T-helper 2 cell treated with Interferon-gamma antibody and Interleukin-4, amounts not matched to agents 100 ng/mL and 5 ng/mL, for 36 hours (primary cell): ENCODE measurements at regions not wholly inside any gene's neighbourhood (a gene's known extent, or its start where the extent isn't known, plus 50 kb on each side); places are given as distances from the start of the nearest gene placed in this dataset.

Experiments used
- intact Hi-C: fragments of 100-400 bp; cut with micrococcal nuclease; formaldehyde crosslinking; loops from one replicate; pipeline ENCODE4 v1.15.1; 2023

DNA sequence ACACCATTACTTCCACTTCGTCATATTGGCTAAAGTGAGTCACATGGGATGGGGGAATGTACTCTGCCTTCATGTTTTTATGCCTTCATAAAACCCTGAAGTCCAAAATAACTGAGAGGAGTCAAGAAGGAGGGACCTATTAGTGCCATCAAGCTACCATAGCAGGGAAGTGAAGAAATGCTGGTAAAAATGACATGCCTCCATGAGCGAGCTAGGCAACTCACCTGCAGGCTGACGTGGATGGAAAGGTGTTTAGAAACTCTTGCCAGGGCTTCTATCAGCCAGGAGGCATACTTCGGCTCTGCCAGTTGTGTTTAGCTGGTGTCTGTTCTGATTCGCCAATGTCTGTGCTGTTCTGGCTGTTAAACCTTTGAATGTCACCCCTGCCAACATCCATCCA is 424.4 kb upstream of the USP24 start:
- intact Hi-C loops = no loop called here

DNA sequence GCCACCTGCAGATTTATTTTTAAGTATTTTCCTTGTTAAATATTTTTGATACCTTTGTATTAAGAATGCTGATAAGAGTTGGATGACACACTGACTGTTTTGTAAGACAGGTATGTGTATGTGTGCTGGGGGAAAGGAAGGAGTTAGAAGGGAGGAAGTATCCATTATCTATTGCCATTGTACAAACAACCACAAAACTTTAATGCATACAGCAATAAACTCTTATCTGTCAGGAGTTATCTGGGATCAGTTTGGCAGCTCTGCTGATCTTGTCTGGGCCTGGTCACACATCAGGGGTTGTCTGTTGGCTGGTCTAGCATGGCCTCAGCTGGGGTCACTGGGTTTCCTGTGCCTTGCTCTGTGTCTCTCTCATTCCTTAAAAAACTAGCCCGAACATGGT is 423.9 kb upstream of the USP24 start:
- intact Hi-C loops = no loop called here

DNA sequence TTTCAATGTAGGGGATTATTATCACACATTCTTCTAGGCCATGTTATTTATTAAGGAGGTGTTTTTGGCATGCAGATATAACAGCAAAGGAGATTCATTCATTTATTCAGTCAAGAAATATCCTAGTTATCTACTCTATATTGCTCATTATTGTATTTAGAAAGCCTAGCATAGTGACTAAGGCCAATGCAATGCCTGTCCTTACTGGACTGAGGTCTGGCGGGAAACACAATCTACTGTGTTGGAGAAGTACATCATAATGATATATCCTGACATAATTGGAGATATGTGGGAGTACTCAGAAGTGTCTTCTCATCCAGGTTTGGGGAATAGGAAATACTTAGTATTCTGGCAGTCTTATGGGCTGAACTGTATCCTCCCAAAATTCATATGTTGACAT is 421.5 kb upstream of the USP24 start:
- intact Hi-C loops = no loop called here

DNA sequence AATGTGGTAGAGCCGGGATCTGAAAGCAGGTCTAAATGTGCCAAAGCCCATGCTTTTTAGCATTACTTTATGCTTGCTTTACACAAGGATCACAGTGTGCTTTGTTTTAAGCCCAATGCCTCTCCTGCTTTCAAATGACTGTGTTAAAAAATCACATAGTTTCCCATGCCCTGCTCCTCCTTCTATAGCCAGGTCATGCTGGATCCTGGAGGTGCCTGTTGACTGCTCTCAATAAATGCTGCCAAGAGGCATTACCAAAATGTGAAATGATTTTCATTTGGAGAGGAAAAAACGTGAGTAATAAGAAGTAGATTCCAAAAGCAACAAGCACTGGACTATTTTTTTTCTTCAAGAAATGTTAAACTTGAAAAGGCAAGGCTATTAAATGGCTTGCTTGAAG is 420.7 kb upstream of the USP24 start:
- intact Hi-C loops = no loop called here

DNA sequence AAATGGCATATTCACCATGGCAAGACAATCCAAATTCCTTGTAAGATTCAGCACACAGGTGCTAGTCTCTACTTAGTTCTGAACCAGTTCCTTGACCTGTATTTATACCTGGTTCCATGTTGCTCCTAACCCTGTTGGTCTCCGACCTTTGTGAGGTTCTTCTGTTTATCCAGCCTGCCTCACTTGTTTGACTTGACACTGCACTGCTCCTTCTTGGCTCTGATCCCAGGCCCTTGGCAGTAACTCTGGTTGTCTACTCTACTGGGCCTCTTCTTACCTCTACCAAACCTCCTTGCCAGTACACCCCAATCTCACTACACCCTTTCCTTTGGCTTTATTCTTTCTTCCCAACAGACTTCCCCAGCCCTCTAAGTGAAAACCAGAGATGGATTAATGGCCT is 419.4 kb upstream of the USP24 start:
- intact Hi-C loops = no loop called here

DNA sequence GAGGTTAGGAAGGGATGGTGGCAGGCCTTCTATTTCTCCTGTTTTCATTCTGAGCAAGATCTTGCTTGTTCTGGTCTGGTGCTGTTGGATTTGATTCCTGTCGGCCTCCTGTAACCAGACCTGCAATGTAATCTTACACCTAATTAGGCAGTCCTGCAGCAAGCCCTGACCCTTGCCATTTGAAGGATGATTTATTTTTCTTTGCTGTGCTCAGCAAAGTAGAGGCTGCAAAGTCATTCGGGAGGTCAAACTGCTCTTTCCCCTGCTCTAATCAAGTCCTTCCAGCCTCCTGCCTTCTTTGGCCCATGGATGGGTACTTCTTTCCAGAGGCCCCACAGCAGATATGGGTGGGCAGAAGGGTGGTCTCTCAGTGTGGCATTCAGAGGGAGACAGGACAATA is 417.7 kb upstream of the USP24 start:
- intact Hi-C loops = no loop called here

DNA sequence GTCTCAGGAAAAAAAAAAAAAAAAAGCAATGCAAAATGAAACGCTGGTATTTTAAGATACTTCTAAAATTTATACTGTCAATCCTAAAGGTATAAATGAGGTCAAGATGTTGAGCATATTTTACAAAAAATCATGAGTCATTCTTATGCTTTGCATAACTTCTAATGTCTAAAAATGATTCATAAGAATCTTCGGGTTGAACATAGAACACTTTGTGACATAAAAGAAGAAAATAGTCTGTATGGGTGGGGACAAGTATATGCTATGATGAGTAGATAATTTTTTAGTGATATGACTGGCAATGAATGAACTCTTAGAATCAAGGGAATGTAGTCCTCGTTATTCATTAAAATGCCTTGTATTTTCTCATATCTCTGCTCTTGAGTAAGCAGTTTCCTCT is 416.9 kb upstream of the USP24 start:
- intact Hi-C loops = no loop called here

DNA sequence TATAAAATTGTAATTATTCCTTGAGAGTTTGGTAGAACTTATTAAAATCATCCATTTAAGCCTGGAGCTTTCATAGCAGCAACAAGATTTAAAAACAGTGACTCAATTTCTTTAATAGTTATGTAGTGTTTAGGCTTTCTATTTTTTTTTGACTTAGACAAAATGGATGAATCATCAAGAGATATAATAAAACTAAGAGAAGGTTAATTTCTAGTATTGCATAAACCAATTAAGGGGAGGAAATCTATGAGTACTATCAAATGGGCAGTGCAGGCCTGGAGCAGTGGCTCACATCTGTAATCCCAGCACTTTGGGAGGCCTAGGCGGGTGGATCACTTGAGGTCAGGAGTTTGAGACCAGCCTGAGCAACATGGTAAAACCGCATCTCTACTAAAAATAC is 416.3 kb upstream of the USP24 start:
- intact Hi-C loops = no loop called here

DNA sequence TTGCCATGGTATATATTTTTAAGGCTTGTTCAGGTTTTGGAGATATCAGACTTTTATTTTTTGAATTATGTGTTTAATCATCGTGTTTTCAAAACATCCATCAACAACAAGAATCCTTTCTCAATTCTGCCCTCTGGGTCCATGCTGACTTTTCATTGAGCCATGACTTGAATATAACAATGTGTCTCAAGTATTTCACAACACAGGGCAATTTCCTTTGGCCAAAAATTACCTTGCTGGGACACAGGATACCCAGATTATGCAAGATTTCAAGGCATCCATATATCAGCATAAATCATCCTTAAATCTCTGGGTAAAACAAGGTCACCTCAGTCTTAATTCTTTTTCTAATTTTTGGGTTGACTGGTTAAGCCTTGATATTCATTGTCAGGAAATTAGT is 411.2 kb upstream of the USP24 start:
- intact Hi-C loops = no loop called here

DNA sequence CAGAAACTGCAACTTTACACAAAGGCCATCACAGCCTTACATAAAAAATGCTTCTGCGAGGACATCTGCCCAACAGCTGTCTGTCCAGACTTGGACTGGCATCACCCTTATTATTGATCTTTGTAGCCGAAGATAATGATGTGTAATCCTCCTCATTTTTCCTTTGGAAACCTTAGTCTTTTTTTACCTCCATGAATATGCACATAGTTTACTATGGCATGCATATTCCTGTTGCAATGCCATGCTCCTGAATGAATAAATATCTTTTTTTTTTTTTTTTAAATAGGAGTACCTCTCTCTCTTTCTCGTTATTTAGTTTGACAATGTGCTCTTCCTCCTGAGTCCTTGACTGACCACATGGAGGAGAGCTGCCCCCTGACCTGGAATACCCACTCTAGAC is 409.6 kb upstream of the USP24 start:
- intact Hi-C loops = no loop called here

DNA sequence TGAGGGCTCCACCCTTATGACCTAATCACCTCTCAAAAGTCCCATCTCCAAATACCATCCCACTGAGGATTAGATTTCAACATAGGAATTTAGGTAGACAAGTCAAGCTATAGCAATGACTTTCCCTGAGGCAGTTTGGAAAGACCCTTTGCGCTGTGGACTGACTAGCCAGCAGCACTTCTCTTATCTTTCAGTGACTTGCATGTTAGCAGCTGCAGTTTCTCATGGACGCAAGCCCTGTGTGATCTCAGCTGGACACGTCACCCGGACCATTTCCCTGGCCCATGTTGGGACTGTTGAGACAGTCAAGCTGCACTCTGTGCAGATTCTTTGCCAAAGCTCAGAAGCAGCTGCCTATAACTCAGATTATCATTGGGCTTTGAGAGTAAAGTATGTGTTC is 408.1 kb upstream of the USP24 start:
- intact Hi-C loops = no loop called here

DNA sequence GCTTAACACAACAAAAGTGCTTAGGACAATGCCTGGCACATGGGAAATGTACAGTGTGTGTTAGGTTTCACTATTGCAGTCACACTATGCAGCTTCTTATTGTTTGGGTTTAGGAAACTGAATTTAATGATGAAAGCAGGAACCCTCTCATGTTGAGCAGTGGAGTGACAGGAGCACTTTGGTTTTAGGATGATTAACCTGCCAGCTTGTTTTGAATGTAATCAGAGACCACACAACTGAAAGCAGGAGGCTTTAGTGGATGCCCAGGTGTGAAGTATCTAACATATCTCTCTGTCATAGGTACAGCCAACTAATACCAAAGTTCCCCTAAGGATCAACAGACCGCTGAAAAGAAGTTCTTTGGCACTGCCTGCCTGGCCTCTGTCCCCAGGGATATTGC is 406.9 kb upstream of the USP24 start:
- intact Hi-C loops = no loop called here

DNA sequence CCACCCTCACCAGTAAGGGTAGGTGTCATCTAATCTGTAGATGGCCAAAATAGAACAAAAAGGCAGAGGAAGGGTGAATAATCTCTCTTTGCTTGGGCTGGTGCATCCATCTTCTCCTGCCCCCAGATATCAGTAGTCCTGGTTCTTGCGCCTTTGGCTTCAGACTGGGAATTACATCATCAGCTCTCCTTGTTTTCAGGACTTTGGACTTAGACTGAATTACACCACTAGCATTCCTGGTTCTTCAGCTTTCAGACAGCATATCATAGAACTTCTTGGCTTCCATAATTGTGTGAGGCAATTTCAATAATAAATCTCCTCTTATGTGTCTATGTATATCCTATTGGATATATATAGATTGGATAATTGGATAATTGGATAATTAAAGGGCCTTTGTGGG is 403.0 kb upstream of the USP24 start:
- intact Hi-C loops = no loop called here

DNA sequence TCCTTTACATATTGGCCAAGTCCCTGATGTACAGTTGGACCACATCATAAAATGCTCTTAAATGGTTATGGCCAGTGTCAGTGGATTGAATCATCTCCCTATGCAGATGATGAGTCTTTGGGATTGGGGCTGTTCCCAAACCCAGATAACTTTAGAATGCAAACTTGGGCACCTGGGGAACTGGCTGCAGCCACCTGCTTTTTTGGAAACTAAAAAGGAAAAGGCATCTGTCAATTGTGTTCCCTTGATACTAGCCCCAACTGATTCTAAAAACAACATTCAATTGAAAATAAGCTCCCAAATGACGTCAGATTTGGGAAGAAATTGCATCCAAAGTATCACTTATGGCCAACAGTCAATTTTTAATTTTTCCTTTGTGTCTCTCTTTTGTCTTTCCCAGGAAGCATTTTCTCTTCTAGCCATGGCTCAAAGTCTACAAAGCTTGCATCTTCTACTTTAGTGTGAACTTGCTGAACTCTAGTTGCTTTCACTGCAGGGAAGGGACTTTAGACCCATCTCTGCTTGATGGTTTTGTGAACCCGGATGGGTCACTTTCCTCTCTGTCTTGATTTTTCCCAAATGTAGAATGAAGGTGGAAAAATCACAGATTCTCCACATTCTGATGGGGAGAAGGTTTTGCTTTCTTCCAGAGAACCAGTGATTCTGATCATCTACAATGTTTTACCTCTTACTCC is 402.3 kb upstream of the USP24 start:
- intact Hi-C loops = no loop called here

DNA sequence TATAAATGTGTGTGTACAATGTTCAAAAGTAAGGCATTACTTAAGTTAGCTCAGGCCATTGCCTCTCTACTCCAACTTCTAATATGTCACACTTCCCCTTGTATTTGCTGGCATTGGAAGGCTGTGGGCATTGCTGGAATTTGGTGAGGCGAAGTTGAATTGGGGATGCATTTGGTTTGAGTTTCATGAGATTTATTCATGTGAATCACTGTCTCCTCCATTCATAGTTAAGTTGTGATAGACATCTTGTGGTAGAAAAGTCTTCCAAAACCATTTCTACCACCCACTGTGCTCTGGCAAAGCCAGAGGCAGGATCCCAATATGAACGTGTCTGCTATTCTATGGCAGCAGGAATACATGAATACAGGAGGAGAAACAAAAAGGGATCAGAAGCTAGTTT is 397.8 kb upstream of the USP24 start:
- intact Hi-C loops = no loop called here

DNA sequence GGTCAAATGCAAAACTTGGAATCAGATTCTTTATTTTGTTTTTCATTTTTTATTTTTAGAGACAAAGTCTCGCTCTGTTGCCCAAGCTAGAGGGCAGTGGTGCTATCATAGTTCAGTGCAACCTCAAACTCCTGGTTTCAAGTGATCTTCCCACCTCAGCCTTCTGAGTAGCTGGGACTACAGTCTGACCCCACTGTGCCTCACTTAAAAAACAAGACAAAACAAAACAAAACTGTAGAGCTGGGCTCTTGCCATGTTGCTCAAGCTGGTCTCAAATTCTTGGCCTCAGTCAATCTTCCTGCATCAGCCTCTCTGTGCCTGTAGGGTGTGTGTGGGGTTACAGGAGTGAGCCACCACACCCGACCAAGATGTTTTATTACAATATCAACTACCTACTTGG is 396.0 kb upstream of the USP24 start:
- intact Hi-C loops = no loop called here

DNA sequence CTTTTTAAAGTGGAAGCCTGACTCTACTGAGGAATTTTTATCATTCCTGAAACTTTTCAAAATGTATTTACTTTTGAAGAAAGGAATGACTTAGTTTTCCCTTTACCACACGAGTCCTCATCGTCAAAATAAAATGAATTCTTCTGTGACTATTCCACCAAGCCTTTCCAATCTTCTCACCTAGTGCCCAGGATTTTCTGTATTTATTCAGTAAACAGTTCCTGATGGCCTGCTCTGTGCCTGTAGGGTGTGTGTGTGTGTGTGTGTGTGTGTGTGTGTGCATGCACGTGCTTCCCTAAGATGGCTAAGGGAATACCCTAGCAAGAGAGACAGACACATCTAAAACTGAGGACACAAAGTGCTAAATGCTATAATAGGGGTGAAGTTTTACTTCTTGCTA is 395.0 kb upstream of the USP24 start:
- intact Hi-C loops = no loop called here

DNA sequence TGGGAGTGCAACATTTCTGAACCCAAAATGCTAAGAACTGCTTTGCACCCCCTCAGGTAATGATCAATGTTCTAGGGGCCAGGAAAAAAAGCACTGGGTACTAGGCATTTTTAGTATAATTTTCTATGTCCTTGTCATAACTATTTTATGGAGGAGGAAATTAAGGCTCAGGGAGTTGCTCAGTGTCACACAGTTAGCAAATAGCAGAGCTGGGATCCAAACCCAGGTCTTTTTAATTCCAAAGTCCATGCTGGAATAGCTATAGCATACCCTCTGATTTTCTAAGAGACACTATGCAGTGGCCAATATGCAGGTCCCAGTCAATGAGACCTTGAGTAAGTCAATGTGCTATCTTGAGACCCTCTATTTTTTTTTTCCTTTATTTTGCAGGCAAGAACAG is 394.5 kb upstream of the USP24 start:
- intact Hi-C loops = no loop called here

DNA sequence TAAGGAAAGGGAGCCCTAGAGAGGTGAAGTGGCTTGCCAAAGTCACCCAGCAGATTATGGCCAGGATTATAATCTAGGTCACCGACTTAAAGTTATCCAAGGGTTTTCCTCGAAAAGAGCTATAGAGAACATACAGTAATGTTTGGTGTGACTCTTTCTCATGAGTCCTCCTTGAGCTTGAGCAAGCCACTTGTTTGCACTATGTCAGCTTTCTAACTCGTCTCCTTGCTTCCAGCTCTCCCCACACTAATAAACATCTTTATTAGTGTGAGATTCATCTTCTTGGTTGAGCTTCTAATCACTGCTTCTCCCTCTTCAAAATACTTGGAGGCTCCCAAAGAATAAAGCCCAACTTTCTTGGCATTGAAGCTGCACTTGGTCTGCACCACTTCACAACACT is 390.0 kb upstream of the USP24 start:
- intact Hi-C loops = no loop called here

DNA sequence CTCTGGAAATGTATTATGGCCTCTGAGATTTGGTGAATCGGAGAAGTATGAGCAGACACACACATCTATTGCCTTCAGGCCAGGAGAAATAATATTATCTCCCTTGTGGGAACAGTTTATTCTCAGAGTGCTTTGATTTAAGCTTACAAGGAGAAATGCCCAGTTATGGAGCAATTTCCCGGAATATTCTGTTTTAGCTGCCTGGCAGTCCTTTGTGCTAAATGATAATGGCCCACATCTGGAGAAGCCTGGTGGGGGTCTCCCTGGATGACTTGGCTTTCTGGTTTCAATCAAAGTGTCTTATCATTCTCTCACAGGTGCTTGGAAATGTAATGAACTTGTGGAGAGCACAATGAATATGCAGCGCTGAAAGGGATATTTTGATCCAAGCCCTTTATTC is 389.6 kb upstream of the USP24 start:
- intact Hi-C loops = no loop called here

DNA sequence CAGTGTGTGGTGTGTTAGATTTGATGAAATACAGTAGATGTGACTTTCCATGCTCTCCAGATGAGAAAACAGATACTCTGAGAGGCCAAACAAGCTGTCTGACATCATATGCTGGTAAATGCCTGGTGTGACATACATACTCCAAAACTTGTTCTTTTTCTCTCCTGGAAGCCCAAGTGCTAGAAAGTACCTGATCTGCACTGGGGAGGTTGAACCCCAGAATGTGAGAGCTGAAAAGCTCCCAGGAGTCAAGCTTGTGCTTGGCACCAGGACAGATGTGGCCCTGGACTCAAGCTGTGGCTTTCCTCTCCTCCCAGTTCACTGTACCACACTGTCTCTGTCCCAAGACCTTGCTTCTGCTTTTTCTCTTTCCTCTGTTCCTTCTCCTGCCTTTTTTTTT is 389.0 kb upstream of the USP24 start:
- intact Hi-C loops = no loop called here

DNA sequence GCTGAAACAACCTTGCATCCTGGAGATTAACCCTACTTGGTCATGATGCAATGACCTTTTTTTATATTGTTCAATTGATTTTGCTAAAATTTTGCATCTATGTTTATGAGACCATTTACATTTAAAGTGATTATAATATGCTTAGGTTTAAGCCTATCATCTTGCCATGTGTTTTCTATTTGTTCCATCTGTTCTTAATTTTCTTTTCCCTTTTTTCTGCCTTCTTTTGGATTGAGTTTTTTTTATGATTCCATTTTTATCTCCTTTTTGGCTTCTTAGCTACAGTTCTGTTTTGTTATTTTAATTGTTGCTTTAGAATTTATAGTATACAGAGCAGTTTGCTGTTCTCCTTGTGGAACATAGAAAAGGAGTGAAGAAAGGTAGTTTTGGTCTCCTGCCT is 385.1 kb upstream of the USP24 start:
- intact Hi-C loops = no loop called here

DNA sequence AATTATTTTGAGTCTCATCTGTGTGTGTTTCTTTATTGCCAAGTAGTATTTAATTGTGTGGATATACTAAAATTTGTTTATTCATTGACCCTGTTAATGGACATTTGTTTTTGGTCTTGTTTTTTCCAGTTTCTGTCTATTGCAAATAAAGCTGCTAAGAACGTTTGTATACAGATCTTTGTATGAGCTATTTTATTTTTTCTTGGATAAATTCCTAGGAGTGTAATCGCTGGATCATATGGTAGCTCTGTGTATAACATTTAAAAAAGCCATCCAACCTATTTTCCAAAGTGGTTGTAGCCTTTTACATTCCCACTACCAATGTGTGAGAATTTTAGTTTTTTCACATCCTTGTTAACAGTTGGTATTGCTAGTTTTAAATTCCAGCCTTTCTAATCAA is 382.7 kb upstream of the USP24 start:
- intact Hi-C loops = no loop called here

DNA sequence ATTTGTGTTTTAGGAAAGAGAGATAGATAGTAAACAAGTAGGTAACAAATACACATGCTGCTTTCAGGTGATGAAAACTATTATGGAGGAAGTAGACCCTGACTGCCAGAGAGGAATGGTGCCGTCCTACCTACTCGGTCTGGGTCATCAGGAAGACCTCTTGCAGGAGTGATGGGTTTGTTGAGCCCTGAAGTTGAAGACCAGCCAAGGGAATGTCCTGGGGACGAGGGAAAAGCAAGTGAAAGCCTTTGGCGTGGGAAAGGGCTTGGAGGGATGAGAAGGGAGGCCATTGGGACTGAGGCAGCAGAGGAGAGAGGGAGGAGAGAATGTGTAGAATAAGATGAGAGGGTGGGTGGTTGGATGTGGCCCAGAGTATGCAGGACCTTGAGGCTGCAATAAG is 379.5 kb upstream of the USP24 start:
- intact Hi-C loops = no loop called here
